ENCODE measurements at regions not wholly inside any gene's neighbourhood (a gene's known extent, or its start where the extent isn't known, plus 50 kb on each side); places are given as distances from the start of the nearest gene placed in this dataset.

DNA sequence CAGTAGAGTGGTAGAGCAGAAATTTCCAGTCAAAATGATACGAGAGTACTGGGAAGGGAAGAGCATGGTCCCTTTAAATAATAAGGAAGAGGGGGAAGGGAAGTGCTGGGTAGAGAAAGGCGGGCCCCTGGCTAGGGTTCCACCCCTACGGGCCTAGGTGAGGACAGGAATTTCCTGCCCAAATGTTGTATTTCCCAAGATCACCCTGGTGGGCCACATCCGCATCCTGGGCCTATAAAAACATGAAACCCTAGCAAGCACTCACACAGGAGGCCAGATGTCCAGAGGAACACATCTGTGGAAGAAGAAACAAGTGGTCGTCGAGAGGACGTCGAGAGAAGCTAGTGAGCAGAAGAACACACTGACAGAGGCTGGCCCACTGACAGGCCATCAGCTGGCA lies 661.2 kb downstream of the SQOR start:
- Histone ChIP-seq H3K36me3 (ENCODE audit: low read length) (no peaks in the 10 kb centered on the region), H3K27me3 (ENCODE audit: low read length) (no peaks in the 10 kb centered on the region), H3K9ac (ENCODE audit: low read length) (no peak overlapping the region), H3K27ac (ENCODE audit: low read depth, low read length) (no peak overlapping the region), H3K4me3 (ENCODE audit: insufficient read depth, low read length, poor library complexity, severe bottlenecking) (no peak overlapping the region), H3K79me2 (ENCODE audit: insufficient read depth, low read length) (no peaks in the 10 kb centered on the region), H3K4me2 (ENCODE audit: low read depth, low read length, poor library complexity, severe bottlenecking) (no peak overlapping the region), H3K9me3 (ENCODE audit: insufficient read depth, low read length) (no peaks in the 10 kb centered on the region), H3F3A (ENCODE audit: insufficient read depth) (no peaks in the 10 kb centered on the region), H3K9me2 (replicated peaks; ENCODE audit: insufficient read depth, low read length) (no peaks in the 10 kb centered on the region), H2AFZ (ENCODE audit: low read depth, low read length, severe bottlenecking) (no peak overlapping the region), H4K20me1 (ENCODE audit: low read depth, low read length) (no peaks in the 10 kb centered on the region)
- no peak for TF ChIP-seq EZH2phosphoT487 (conservative IDR thresholded peaks at IDR 0.05; ENCODE audit: low read length)
- TF ChIP-seq, protein P1, sequence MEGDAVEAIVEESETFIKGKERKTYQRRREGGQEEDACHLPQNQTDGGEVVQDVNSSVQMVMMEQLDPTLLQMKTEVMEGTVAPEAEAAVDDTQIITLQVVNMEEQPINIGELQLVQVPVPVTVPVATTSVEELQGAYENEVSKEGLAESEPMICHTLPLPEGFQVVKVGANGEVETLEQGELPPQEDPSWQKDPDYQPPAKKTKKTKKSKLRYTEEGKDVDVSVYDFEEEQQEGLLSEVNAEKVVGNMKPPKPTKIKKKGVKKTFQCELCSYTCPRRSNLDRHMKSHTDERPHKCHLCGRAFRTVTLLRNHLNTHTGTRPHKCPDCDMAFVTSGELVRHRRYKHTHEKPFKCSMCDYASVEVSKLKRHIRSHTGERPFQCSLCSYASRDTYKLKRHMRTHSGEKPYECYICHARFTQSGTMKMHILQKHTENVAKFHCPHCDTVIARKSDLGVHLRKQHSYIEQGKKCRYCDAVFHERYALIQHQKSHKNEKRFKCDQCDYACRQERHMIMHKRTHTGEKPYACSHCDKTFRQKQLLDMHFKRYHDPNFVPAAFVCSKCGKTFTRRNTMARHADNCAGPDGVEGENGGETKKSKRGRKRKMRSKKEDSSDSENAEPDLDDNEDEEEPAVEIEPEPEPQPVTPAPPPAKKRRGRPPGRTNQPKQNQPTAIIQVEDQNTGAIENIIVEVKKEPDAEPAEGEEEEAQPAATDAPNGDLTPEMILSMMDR (IDR thresholded peaks at IDR 0.05; ENCODE audit: insufficient read depth, low read length, poor library complexity, severe bottlenecking) = no peak

DNA sequence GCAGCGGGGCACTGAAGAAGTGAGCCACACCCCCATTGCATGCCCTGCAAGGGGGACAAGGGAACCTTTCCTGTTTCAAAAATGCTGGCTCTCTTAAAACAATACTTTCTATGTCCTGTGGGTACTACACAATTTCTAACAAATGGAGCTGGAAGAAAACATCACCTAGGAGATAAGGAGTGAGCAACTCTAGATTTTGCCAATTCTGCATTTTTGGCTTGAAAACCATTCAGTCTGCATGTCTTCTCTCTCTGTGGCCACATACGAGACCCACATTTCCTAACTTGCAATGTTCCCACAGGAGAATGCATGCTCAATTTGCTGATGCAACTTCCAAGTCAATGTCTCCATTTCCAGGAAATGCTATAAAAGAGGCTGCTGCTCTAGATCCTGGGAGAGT lies 662.0 kb downstream of the SQOR start:
- Histone ChIP-seq H3K27ac (ENCODE audit: low read depth, low read length) (no peak overlapping the region), H3K27me3 (ENCODE audit: low read length) (no peaks in the 10 kb centered on the region), H3K79me2 (ENCODE audit: insufficient read depth, low read length) (no peaks in the 10 kb centered on the region), H3K9me3 (ENCODE audit: insufficient read depth, low read length) (no peaks in the 10 kb centered on the region), H3K4me3 (ENCODE audit: insufficient read depth, low read length, poor library complexity, severe bottlenecking) (no peak overlapping the region), H3K9ac (ENCODE audit: low read length) (no peak overlapping the region), H4K20me1 (ENCODE audit: low read depth, low read length) (no peaks in the 10 kb centered on the region), H3K36me3 (ENCODE audit: low read length) (no peaks in the 10 kb centered on the region), H3F3A (ENCODE audit: insufficient read depth) (no peaks in the 10 kb centered on the region), H2AFZ (ENCODE audit: low read depth, low read length, severe bottlenecking) (no peak overlapping the region), H3K4me2 (ENCODE audit: low read depth, low read length, poor library complexity, severe bottlenecking) (no peak overlapping the region), H3K9me2 (replicated peaks; ENCODE audit: insufficient read depth, low read length) (no peaks in the 10 kb centered on the region)
- TF ChIP-seq, protein P1 (IDR thresholded peaks at IDR 0.05; ENCODE audit: insufficient read depth, low read length, poor library complexity, severe bottlenecking) = no peak
- no peak for TF ChIP-seq EZH2phosphoT487 (conservative IDR thresholded peaks at IDR 0.05; ENCODE audit: low read length)

DNA sequence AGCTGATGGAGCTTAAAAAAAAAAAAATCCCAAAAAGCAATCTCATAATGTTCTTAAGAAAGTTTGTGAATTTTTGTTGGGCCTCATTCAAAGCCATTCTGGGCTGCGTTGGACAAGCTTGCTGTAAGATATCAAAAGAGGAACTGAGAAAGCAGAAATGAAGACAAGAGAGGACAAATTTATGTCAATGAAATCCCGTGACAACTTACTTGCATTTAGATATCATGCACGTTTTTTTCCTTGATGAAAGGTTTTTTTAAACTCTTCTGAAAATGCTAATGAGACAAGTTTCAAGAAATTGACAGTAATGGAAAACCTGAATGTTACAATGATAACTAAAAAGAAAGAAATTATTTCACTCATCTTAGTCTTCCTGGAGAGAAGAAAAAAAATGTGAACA lies 662.9 kb downstream of the SQOR start:
- H3K27ac ChIP-seq (ENCODE audit: low read depth, low read length) = no peak overlapping the region

More for the DNA sequence above, 662.9 kb downstream of the SQOR start:
- Histone ChIP-seq H3F3A (ENCODE audit: insufficient read depth) (no peaks in the 10 kb centered on the region), H3K9ac (ENCODE audit: low read length) (no peak overlapping the region), H3K9me2 (replicated peaks; ENCODE audit: insufficient read depth, low read length) (no peaks in the 10 kb centered on the region), H2AFZ (ENCODE audit: low read depth, low read length, severe bottlenecking) (no peak overlapping the region), H3K79me2 (ENCODE audit: insufficient read depth, low read length) (no peaks in the 10 kb centered on the region), H3K9me3 (ENCODE audit: insufficient read depth, low read length) (no peaks in the 10 kb centered on the region), H3K27me3 (ENCODE audit: low read length) (no peaks in the 10 kb centered on the region), H4K20me1 (ENCODE audit: low read depth, low read length) (no peaks in the 10 kb centered on the region), H3K4me2 (ENCODE audit: low read depth, low read length, poor library complexity, severe bottlenecking) (no peak overlapping the region), H3K4me3 (ENCODE audit: insufficient read depth, low read length, poor library complexity, severe bottlenecking) (no peak overlapping the region), H3K36me3 (ENCODE audit: low read length) (no peaks in the 10 kb centered on the region)
- TF ChIP-seq, protein P1 (IDR thresholded peaks at IDR 0.05; ENCODE audit: insufficient read depth, low read length, poor library complexity, severe bottlenecking) = no peak
- TF ChIP-seq EZH2phosphoT487 (conservative IDR thresholded peaks at IDR 0.05; ENCODE audit: low read length) = no peak

Measured in SU-DHL-6 (cell line).